ENCODE measurements at regions not wholly inside any gene's neighbourhood (a gene's known extent, or its start where the extent isn't known, plus 50 kb on each side); places are given as distances from the start of the nearest gene placed in this dataset.

DNA sequence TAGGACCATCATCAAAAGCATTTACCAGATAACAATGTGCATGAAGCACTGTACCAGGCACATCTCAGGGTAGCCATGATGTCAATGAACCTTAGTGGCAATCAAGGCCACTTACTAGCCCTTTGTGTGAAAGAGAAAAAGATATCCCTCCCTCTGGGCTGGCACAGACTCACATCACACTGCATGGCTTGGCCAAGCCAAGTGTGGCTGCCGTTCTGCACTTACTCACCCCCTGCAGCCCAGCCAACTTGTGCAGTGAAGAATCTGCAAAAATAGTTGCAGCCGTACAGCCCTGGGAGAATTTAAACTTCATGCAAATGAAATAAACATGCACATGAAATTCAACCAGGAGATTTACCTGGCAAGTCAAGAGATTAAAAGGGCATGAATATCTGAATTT, 333.5 kb downstream of the DEPDC1B start:
- Histone ChIP-seq H3K36me3 (ENCODE audit: insufficient read depth, low read length) (no peaks in the 10 kb centered on the region), H3K4me3 (ENCODE audit: low read length) (no peak overlapping the region), H3K27me3 (ENCODE audit: insufficient read depth, low read length) (no peaks in the 10 kb centered on the region), H3K9me3 (ENCODE audit: low read length) (no peaks in the 10 kb centered on the region), H3K4me1 (ENCODE audit: insufficient read depth, low read length) (no peaks in the 10 kb centered on the region), H2AFZ (ENCODE audit: low read depth, low read length) (no peak overlapping the region)

DNA sequence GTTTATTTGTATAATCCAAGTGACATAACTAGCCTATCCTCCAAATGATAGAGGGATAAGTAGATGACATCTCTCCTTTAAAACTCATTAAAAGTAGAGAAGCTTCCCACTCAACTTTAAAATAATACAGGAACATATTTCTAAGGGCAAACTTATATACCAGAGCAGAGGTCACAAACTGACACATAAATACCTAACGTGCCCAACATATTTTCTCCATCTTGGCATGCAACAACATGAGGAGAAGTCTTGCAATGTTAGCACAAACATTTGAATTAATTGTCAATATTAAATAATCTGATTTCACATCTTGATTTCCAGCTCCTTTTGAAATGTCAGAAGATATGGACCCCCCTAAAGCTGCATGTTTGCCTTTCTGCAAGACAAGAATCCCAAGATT, 335.0 kb downstream of the DEPDC1B start:
- H3K9me3 ChIP-seq (ENCODE audit: low read length): no peaks in the 10 kb centered on the region
- no peak overlapping the region for H3K4me3 ChIP-seq (ENCODE audit: low read length)
- no peaks in the 10 kb centered on the region for H3K4me1 ChIP-seq (ENCODE audit: insufficient read depth, low read length)
- H3K27me3 ChIP-seq (ENCODE audit: insufficient read depth, low read length): no peaks in the 10 kb centered on the region
- no peak overlapping the region for H2AFZ ChIP-seq (ENCODE audit: low read depth, low read length)
- no peaks in the 10 kb centered on the region for H3K36me3 ChIP-seq (ENCODE audit: insufficient read depth, low read length)

DNA sequence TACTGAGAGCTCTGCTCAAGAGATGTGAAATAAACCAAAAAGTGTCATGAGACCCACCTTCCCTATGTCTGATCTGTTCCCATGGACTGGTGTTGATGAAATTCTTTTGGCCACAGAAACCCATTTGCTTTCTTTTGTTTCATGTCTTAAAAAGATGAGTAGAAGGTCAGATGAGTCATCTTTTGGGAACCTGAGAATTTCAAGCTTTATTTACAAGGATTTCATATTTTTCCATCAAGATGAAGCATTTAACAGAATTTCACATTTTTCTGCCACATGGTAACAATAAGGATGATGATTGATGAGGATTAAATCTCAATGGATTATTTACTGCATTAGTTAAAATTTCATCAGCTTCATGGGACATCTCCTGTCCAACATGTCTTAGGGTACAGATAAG, 337.8 kb downstream of the DEPDC1B start:
- H3K4me3 ChIP-seq (ENCODE audit: low read length): no peak overlapping the region
- H3K36me3 ChIP-seq (ENCODE audit: insufficient read depth, low read length): no peaks in the 10 kb centered on the region
- H2AFZ ChIP-seq (ENCODE audit: low read depth, low read length): no peak overlapping the region
- no peaks in the 10 kb centered on the region for H3K4me1 ChIP-seq (ENCODE audit: insufficient read depth, low read length)
- H3K27me3 ChIP-seq (ENCODE audit: insufficient read depth, low read length): no peaks in the 10 kb centered on the region
- H3K9me3 ChIP-seq (ENCODE audit: low read length): no peaks in the 10 kb centered on the region

DNA sequence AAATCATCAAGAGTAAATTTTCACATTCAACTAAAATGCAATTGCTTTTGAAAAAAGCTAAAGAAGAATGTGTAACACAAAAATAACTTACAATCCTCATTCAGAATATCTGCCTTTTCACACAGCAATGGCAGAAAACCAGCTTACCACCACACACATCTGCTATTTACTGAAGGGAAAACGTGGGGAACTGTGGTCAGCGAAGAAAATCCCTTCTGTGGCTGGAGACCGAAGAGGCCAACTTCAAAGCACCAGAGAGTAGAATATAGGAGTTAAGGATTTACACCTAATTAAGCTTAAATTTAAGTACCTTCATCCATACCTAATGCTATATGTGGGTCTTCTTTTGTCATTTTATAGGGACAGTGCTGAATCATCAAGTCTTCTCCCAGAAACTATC, 339.6 kb downstream of the DEPDC1B start:
- no peaks in the 10 kb centered on the region for H3K36me3 ChIP-seq (ENCODE audit: insufficient read depth, low read length)
- no peaks in the 10 kb centered on the region for H3K4me1 ChIP-seq (ENCODE audit: insufficient read depth, low read length)
- H3K27me3 ChIP-seq (ENCODE audit: insufficient read depth, low read length): no peaks in the 10 kb centered on the region
- H3K9me3 ChIP-seq (ENCODE audit: low read length): no peaks in the 10 kb centered on the region
- H3K4me3 ChIP-seq (ENCODE audit: low read length): no peak overlapping the region
- no peak overlapping the region for H2AFZ ChIP-seq (ENCODE audit: low read depth, low read length)

DNA sequence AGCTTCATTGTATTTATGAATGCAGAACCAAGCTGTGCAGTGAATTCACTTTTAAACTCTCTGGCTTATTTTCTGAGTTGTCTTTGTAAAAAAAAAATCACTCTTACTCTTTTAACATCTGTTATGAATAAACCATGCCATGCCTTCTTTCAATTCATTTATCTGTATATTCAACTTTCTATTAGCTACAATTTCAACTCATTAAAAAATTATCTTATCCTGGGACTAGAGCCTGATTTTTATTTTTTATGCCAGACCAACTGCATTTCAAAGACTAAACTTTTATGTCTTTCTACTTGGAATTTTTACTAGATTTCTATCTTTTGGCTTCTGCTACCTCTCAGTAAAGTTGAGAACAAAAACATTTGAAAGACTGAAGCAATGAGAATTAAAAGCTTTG, 342.7 kb downstream of the DEPDC1B start:
- Histone ChIP-seq H3K36me3 (ENCODE audit: insufficient read depth, low read length) (no peaks in the 10 kb centered on the region), H3K4me1 (ENCODE audit: insufficient read depth, low read length) (no peaks in the 10 kb centered on the region), H3K4me3 (ENCODE audit: low read length) (no peak overlapping the region), H3K27me3 (ENCODE audit: insufficient read depth, low read length) (no peaks in the 10 kb centered on the region), H2AFZ (ENCODE audit: low read depth, low read length) (no peak overlapping the region), H3K9me3 (ENCODE audit: low read length) (no peaks in the 10 kb centered on the region)

DNA sequence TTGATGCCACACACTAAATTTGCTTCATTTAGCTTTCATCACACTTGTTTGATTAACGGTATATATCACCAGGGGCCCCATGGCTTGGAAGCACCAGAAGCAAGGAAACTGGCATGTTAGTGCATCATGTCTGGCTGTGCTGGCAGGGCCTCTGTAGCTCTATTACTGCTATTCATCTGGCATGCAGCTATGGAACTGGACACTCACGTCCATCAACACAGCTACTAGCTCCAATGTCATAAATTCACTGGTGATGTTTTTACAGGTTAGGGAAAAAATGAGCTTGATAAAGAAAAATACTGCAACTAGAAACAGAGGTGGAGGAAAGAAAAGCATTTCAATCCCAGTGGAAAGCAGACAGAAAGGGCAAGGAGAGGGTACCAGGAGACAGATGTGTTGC, 343.2 kb downstream of the DEPDC1B start:
- Histone ChIP-seq H3K4me3 (ENCODE audit: low read length) (no peak overlapping the region), H3K27me3 (ENCODE audit: insufficient read depth, low read length) (no peaks in the 10 kb centered on the region), H3K36me3 (ENCODE audit: insufficient read depth, low read length) (no peaks in the 10 kb centered on the region), H3K9me3 (ENCODE audit: low read length) (no peaks in the 10 kb centered on the region), H3K4me1 (ENCODE audit: insufficient read depth, low read length) (no peaks in the 10 kb centered on the region), H2AFZ (ENCODE audit: low read depth, low read length) (no peak overlapping the region)

DNA sequence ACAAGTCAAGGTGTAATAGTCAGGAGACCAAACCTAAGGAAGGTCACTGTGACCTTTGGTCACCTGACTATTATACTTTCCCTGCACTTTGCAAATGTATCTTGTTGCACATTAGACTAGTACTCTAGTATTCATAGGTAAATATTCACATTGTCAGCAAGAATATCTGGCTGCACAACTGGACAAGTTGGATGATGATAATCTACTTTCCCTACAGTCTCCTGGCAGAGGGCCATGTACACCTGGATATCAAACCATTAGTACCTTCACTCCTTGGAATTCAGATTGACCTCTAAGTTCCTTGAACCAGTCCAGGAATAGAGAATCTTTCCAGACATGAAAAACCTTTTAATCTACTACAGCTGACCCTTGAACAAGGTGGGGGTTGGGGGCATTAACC, 344.8 kb downstream of the DEPDC1B start:
- no peak overlapping the region for H3K4me3 ChIP-seq (ENCODE audit: low read length)
- H3K9me3 ChIP-seq (ENCODE audit: low read length): no peaks in the 10 kb centered on the region
- no peaks in the 10 kb centered on the region for H3K27me3 ChIP-seq (ENCODE audit: insufficient read depth, low read length)
- no peaks in the 10 kb centered on the region for H3K36me3 ChIP-seq (ENCODE audit: insufficient read depth, low read length)
- H2AFZ ChIP-seq (ENCODE audit: low read depth, low read length): no peak overlapping the region
- no peaks in the 10 kb centered on the region for H3K4me1 ChIP-seq (ENCODE audit: insufficient read depth, low read length)

DNA sequence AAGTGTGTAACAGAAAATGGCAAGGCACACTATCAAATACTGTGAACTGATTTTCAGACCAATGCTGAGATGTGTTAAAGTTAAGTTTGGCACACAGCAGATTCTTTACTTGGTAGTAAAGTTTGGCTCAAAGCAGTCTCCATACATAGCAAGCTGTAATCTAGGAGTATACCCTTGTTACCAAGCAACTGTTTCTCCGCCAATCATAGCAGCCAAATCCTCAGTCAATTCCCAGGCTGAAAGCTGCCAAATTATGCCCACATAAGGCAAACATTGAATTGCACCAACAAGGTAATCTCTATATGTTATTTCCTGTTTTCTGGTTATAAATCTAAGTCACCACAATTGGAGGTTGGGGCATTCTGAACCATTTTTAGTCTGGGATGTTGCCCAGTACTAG, 345.7 kb downstream of the DEPDC1B start:
- Histone ChIP-seq H3K27me3 (ENCODE audit: insufficient read depth, low read length) (no peaks in the 10 kb centered on the region), H3K9me3 (ENCODE audit: low read length) (no peaks in the 10 kb centered on the region), H3K4me1 (ENCODE audit: insufficient read depth, low read length) (no peaks in the 10 kb centered on the region), H3K4me3 (ENCODE audit: low read length) (no peak overlapping the region), H3K36me3 (ENCODE audit: insufficient read depth, low read length) (no peaks in the 10 kb centered on the region), H2AFZ (ENCODE audit: low read depth, low read length) (no peak overlapping the region)

DNA sequence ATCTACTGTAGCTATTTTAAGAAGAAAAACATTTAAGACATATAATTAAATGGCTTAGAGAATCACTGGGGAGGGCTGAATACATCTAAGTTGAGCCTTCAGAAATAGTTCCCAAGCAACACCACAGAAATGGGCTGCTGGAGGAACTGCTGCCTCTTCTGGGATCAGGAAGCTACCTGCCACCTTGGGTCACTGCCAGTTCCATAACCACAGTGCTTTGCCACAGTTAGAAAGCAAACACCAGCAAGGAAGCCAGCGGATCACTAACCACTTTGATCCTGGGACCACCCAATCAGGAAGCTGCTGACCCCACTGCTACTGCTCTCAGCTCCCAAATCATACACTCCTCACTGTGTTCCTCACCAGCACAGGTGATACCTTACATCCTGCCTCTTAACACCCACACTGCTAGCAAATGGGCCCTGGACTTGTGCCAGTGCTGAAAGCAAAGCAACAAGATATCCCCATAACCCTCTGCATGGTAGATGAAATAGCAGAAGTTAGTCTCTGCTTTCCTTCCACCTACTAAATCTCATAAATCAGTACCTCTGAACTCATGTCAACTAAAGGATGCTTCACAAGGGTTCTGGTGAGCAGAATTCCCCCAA, 346.9 kb downstream of the DEPDC1B start:
- H3K36me3 ChIP-seq (ENCODE audit: insufficient read depth, low read length): no peaks in the 10 kb centered on the region
- no peak overlapping the region for H3K4me3 ChIP-seq (ENCODE audit: low read length)
- no peak overlapping the region for H2AFZ ChIP-seq (ENCODE audit: low read depth, low read length)
- H3K9me3 ChIP-seq (ENCODE audit: low read length): no peaks in the 10 kb centered on the region
- H3K27me3 ChIP-seq (ENCODE audit: insufficient read depth, low read length): no peaks in the 10 kb centered on the region
- H3K4me1 ChIP-seq (ENCODE audit: insufficient read depth, low read length): no peaks in the 10 kb centered on the region

DNA sequence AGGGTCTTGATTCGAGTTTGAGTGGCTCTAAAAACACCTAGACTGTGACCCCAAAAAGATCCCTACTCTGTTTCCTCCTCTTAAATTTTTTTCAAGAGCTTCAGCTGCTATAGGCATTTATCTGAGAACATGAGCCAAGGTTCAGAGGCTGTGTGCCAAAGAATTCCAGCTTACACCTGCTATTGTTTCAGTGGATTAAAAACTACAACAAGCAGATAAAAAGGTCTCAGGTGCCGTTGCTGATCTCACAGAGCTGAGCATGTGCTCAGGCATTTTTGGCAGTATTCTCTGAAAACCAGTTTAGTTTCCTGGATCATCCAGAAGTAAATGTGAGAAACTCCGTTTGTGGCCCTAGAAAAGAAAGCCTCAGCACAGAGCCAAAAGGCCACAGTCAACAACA, 349.2 kb downstream of the DEPDC1B start:
- Histone ChIP-seq H3K9me3 (ENCODE audit: low read length) (no peaks in the 10 kb centered on the region), H3K4me1 (ENCODE audit: insufficient read depth, low read length) (no peaks in the 10 kb centered on the region), H2AFZ (ENCODE audit: low read depth, low read length) (no peak overlapping the region), H3K36me3 (ENCODE audit: insufficient read depth, low read length) (no peaks in the 10 kb centered on the region), H3K27me3 (ENCODE audit: insufficient read depth, low read length) (no peaks in the 10 kb centered on the region), H3K4me3 (ENCODE audit: low read length) (no peak overlapping the region)

DNA sequence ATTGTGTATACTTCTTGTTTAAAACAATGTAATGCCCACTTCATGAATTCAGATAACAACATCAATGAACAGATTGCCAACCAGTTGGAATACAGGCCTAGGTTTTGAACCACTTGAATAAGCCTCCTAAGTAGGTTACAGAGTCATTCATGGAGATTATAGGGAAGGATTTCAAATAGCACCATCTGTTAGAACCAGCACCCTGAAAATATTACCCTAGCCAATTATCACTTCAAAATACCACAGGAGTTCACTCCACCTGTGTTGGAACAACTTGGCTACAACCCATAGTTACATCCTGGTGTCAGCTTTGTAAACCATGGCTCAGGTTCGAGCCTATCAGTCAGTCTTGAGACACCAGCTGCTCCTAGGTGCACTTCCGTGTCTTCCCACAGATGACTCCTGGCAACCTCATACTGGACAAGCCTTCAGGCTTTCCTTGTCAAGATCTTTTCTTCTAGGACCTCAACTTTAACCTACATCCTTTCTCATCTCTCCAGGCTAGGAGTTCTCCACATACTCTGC, 350.0 kb downstream of the DEPDC1B start:
- no peaks in the 10 kb centered on the region for H3K4me1 ChIP-seq (ENCODE audit: insufficient read depth, low read length)
- H3K27me3 ChIP-seq (ENCODE audit: insufficient read depth, low read length): no peaks in the 10 kb centered on the region
- H2AFZ ChIP-seq (ENCODE audit: low read depth, low read length): no peak overlapping the region
- H3K36me3 ChIP-seq (ENCODE audit: insufficient read depth, low read length): no peaks in the 10 kb centered on the region
- H3K9me3 ChIP-seq (ENCODE audit: low read length): no peaks in the 10 kb centered on the region
- no peak overlapping the region for H3K4me3 ChIP-seq (ENCODE audit: low read length)

DNA sequence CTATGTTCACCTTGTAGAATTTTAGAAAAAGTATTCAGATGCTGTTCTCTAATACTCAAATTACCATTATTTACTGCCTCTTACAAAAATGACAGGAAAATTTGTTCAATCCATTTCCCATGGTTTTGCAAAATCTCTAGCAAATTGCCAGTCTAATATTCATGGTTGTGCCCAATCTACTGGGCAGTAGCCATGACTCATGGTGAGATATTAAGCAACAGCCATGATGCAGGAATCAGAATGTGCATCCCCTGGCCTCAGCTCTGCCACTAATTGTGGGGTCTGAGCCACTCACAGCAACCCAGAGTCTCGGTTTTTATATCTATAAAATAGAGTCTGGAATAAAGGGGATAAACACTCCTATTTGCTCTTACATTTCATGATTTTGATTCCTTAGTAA, 353.6 kb downstream of the DEPDC1B start:
- no peaks in the 10 kb centered on the region for H3K9me3 ChIP-seq (ENCODE audit: low read length)
- H2AFZ ChIP-seq (ENCODE audit: low read depth, low read length): no peak overlapping the region
- H3K36me3 ChIP-seq (ENCODE audit: insufficient read depth, low read length): no peaks in the 10 kb centered on the region
- H3K27me3 ChIP-seq (ENCODE audit: insufficient read depth, low read length): no peaks in the 10 kb centered on the region
- no peak overlapping the region for H3K4me3 ChIP-seq (ENCODE audit: low read length)
- H3K4me1 ChIP-seq (ENCODE audit: insufficient read depth, low read length): no peaks in the 10 kb centered on the region

DNA sequence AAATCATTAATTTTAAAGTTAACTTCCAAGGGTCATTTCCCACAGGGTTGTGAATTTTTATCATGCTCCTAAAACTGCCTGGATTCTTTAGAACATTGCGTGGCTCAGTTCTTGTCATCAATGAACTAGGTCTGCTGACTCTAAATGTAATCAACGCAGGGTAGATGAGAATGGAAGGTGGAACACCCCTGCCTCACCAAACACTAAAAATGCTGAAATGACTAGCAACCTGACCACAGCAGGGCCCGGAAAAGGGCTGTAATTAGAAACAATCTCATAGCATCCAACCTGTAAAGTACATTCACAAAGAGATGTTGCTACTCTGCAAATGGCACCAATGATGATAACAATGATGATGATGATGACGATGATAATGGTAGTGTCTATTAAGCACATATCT, 356.9 kb downstream of the DEPDC1B start:
- no peaks in the 10 kb centered on the region for H3K36me3 ChIP-seq (ENCODE audit: insufficient read depth, low read length)
- no peak overlapping the region for H3K4me3 ChIP-seq (ENCODE audit: low read length)

DNA sequence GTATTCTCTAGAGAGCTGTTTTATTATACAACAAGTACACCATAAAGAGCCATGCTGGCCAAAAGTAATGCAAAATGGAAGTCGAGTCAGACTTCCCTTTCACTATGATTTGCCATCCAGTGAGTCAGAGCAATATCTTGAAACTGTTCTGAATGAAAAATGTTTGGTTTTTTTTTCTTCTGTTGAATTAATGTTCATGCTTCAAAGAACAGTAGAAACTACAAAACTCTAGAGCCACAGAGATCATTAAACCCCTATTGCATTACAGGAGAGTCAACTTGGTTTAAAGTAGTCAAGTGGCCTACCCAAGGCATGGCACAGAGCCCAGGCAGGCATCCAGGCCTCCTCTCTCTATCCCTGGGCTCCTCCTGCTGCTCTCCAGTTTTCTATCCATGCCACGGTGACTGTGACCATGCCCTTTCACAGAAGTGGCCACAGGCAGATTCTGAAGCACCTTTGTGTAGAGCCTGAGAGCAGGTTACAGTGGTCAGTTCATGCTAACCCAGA, 358.9 kb downstream of the DEPDC1B start:
- no peak overlapping the region for H3K4me3 ChIP-seq (ENCODE audit: low read length)
- no peaks in the 10 kb centered on the region for H3K36me3 ChIP-seq (ENCODE audit: insufficient read depth, low read length)
- no peak overlapping the region for H2AFZ ChIP-seq (ENCODE audit: low read depth, low read length)
- no peaks in the 10 kb centered on the region for H3K4me1 ChIP-seq (ENCODE audit: insufficient read depth, low read length)
- H3K9me3 ChIP-seq (ENCODE audit: low read length): no peaks in the 10 kb centered on the region
- H3K27me3 ChIP-seq (ENCODE audit: insufficient read depth, low read length): no peaks in the 10 kb centered on the region

More for the DNA sequence above, 356.9 kb downstream of the DEPDC1B start:
- no peaks in the 10 kb centered on the region for H3K27me3 ChIP-seq (ENCODE audit: insufficient read depth, low read length)
- H2AFZ ChIP-seq (ENCODE audit: low read depth, low read length): no peak overlapping the region
- no peaks in the 10 kb centered on the region for H3K4me1 ChIP-seq (ENCODE audit: insufficient read depth, low read length)
- no peaks in the 10 kb centered on the region for H3K9me3 ChIP-seq (ENCODE audit: low read length)

All from neuron (in vitro differentiated cells).